ENCODE measurements at regions not wholly inside any gene's neighbourhood (a gene's known extent, or its start where the extent isn't known, plus 50 kb on each side); places are given as distances from the start of the nearest gene placed in this dataset.

DNA sequence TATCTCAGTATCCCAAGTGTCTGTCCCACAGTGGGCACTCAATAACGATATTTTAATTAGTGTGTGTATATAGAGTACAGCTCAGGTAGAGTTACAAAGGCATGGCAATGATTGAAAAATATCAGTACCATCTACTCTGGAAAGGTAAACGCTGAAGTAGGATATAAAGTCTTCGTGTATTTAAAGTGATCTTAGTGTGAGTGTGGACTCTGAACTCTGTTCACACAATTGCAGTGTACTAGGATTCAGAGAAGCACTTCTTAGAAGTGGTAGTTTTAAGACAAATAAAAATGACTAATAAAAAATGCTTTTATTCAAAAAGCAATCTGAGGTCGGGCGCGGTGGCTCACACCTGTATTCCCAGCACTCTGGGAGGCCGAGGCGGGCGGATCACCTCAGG, 62.9 kb upstream of the RAP2B start:
- Histone ChIP-seq H3K4me3 (no peak overlapping the region), H3K4me1 (ENCODE audit: insufficient read depth) (peaks cover 29% of the 10 kb centered on the region), H4K20me1 (replicated peaks; ENCODE audit: insufficient read depth) (no peaks in the 10 kb centered on the region), H3K4me2 (no peak overlapping the region), H2AFZ (no peak overlapping the region; the same call in 1 of the 2 replicates), H3K79me2 (replicated peaks; ENCODE audit: insufficient read depth) (no peaks in the 10 kb centered on the region), H3K36me3 (ENCODE audit: insufficient read depth) (no peaks in the 10 kb centered on the region), H3F3A (replicated peaks; ENCODE audit: low read depth) (no peaks in the 10 kb centered on the region), H3K27ac (ENCODE audit: low read depth) (no peak overlapping the region), H3K9me2 (ENCODE audit: insufficient read depth) (no peaks in the 10 kb centered on the region), H3K27me3 (ENCODE audit: insufficient read depth) (peaks cover 7% of the 10 kb centered on the region; the same call in 1 of the 2 replicates)
- H3K27me3 Mint-ChIP-seq (ENCODE audit: insufficient read depth, low read depth, poor library complexity): peaks cover 3% of the 10 kb centered on the region
- H3K9me3 Mint-ChIP-seq: peaks cover 13% of the 10 kb centered on the region
- peaks cover 7% of the 10 kb centered on the region; the same call in 2 of the 3 replicates for H3K36me3 Mint-ChIP-seq (ENCODE audit: low read depth)
- peaks cover 11% of the 10 kb centered on the region for H3K4me1 Mint-ChIP-seq
- H3K4me3 Mint-ChIP-seq: no peak overlapping the region
- ATAC-seq: no peak
- TF ChIP-seq, protein P1, sequence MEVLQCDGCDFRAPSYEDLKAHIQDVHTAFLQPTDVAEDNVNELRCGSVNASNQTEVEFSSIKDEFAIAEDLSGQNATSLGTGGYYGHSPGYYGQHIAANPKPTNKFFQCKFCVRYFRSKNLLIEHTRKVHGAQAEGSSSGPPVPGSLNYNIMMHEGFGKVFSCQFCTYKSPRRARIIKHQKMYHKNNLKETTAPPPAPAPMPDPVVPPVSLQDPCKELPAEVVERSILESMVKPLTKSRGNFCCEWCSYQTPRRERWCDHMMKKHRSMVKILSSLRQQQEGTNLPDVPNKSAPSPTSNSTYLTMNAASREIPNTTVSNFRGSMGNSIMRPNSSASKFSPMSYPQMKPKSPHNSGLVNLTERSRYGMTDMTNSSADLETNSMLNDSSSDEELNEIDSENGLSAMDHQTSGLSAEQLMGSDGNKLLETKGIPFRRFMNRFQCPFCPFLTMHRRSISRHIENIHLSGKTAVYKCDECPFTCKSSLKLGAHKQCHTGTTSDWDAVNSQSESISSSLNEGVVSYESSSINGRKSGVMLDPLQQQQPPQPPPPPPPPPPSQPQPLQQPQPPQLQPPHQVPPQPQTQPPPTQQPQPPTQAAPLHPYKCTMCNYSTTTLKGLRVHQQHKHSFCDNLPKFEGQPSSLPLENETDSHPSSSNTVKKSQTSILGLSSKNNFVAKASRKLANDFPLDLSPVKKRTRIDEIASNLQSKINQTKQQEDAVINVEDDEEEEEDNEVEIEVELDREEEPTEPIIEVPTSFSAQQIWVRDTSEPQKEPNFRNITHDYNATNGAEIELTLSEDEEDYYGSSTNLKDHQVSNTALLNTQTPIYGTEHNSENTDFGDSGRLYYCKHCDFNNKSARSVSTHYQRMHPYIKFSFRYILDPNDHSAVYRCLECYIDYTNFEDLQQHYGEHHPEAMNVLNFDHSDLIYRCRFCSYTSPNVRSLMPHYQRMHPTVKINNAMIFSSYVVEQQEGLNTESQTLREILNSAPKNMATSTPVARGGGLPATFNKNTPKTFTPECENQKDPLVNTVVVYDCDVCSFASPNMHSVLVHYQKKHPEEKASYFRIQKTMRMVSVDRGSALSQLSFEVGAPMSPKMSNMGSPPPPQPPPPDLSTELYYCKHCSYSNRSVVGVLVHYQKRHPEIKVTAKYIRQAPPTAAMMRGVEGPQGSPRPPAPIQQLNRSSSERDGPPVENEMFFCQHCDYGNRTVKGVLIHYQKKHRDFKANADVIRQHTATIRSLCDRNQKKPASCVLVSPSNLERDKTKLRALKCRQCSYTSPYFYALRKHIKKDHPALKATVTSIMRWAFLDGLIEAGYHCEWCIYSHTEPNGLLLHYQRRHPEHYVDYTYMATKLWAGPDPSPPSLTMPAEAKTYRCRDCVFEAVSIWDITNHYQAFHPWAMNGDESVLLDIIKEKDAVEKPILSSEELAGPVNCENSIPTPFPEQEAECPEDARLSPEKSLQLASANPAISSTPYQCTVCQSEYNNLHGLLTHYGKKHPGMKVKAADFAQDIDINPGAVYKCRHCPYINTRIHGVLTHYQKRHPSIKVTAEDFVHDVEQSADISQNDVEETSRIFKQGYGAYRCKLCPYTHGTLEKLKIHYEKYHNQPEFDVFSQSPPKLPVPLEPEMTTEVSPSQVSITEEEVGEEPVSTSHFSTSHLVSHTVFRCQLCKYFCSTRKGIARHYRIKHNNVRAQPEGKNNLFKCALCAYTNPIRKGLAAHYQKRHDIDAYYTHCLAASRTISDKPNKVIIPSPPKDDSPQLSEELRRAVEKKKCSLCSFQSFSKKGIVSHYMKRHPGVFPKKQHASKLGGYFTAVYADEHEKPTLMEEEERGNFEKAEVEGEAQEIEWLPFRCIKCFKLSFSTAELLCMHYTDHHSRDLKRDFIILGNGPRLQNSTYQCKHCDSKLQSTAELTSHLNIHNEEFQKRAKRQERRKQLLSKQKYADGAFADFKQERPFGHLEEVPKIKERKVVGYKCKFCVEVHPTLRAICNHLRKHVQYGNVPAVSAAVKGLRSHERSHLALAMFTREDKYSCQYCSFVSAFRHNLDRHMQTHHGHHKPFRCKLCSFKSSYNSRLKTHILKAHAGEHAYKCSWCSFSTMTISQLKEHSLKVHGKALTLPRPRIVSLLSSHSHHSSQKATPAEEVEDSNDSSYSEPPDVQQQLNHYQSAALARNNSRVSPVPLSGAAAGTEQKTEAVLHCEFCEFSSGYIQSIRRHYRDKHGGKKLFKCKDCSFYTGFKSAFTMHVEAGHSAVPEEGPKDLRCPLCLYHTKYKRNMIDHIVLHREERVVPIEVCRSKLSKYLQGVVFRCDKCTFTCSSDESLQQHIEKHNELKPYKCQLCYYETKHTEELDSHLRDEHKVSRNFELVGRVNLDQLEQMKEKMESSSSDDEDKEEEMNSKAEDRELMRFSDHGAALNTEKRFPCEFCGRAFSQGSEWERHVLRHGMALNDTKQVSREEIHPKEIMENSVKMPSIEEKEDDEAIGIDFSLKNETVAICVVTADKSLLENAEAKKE (CRISPR knock-in tag; IDR thresholded peaks at IDR 0.05): no peak
- TF ChIP-seq POLR2AphosphoS5 (IDR thresholded peaks at IDR 0.05; ENCODE audit: low read depth): no peak
- no peak for TF ChIP-seq JUNB (IDR thresholded peaks at IDR 0.05; ENCODE audit: unreplicated experiment)
- no peak for TF ChIP-seq STAT1 (IDR thresholded peaks at IDR 0.05; ENCODE audit: unreplicated experiment)
- no peak for TF ChIP-seq EZH2phosphoT487 (IDR thresholded peaks at IDR 0.05; ENCODE audit: unreplicated experiment)
- no peak for TF ChIP-seq CREB1 (CRISPR knock-in tag; IDR thresholded peaks at IDR 0.05; ENCODE audit: low read depth)
- TF ChIP-seq ZNF114 (CRISPR knock-in tag; IDR thresholded peaks at IDR 0.05): no peak
- TF ChIP-seq, protein P2, sequence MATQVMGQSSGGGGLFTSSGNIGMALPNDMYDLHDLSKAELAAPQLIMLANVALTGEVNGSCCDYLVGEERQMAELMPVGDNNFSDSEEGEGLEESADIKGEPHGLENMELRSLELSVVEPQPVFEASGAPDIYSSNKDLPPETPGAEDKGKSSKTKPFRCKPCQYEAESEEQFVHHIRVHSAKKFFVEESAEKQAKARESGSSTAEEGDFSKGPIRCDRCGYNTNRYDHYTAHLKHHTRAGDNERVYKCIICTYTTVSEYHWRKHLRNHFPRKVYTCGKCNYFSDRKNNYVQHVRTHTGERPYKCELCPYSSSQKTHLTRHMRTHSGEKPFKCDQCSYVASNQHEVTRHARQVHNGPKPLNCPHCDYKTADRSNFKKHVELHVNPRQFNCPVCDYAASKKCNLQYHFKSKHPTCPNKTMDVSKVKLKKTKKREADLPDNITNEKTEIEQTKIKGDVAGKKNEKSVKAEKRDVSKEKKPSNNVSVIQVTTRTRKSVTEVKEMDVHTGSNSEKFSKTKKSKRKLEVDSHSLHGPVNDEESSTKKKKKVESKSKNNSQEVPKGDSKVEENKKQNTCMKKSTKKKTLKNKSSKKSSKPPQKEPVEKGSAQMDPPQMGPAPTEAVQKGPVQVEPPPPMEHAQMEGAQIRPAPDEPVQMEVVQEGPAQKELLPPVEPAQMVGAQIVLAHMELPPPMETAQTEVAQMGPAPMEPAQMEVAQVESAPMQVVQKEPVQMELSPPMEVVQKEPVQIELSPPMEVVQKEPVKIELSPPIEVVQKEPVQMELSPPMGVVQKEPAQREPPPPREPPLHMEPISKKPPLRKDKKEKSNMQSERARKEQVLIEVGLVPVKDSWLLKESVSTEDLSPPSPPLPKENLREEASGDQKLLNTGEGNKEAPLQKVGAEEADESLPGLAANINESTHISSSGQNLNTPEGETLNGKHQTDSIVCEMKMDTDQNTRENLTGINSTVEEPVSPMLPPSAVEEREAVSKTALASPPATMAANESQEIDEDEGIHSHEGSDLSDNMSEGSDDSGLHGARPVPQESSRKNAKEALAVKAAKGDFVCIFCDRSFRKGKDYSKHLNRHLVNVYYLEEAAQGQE (IDR thresholded peaks at IDR 0.05; ENCODE audit: unreplicated experiment): no peak
- TF ChIP-seq, protein P3, sequence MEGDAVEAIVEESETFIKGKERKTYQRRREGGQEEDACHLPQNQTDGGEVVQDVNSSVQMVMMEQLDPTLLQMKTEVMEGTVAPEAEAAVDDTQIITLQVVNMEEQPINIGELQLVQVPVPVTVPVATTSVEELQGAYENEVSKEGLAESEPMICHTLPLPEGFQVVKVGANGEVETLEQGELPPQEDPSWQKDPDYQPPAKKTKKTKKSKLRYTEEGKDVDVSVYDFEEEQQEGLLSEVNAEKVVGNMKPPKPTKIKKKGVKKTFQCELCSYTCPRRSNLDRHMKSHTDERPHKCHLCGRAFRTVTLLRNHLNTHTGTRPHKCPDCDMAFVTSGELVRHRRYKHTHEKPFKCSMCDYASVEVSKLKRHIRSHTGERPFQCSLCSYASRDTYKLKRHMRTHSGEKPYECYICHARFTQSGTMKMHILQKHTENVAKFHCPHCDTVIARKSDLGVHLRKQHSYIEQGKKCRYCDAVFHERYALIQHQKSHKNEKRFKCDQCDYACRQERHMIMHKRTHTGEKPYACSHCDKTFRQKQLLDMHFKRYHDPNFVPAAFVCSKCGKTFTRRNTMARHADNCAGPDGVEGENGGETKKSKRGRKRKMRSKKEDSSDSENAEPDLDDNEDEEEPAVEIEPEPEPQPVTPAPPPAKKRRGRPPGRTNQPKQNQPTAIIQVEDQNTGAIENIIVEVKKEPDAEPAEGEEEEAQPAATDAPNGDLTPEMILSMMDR (conservative IDR thresholded peaks at IDR 0.05; ENCODE audit: low read depth in 2 of 2): no peak
- TF ChIP-seq ZNF331 (CRISPR knock-in tag; IDR thresholded peaks at IDR 0.05; ENCODE audit: low read depth): no peak
- TF ChIP-seq, protein P4, sequence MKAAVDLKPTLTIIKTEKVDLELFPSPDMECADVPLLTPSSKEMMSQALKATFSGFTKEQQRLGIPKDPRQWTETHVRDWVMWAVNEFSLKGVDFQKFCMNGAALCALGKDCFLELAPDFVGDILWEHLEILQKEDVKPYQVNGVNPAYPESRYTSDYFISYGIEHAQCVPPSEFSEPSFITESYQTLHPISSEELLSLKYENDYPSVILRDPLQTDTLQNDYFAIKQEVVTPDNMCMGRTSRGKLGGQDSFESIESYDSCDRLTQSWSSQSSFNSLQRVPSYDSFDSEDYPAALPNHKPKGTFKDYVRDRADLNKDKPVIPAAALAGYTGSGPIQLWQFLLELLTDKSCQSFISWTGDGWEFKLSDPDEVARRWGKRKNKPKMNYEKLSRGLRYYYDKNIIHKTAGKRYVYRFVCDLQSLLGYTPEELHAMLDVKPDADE (IDR thresholded peaks at IDR 0.05): no peak
- DNase-seq (ENCODE audit: low spot score): no peak
- no peak overlapping the region for H3K27ac Mint-ChIP-seq

All from GM23338 (cell line).